ENCODE measurements at regions not wholly inside any gene's neighbourhood (a gene's known extent, or its start where the extent isn't known, plus 50 kb on each side); places are given as distances from the start of the nearest gene placed in this dataset.

DNA sequence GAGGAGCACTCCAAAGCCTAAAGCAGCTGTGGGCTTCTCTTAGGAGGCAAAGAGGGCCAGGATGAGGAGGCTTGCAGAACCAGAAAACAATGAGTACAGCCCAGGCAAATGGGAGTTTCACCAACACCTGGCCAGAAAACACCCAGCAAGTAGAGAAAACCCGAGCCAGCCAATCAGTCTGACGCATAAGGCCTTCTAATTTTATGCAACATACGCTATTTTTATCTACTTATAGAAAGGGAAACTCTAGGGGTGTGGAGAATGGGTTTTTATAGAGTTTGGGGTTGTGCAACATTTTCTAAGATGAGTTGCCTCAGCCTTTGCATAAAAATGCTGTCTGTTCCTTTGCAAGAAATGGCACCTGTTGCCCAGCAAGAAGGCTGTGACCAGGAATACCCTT, 529.0 kb upstream of the CDH5 start:
- no peak for TF ChIP-seq CTCF (IDR thresholded peaks at IDR 0.05; ENCODE audit: control insufficient read depth, insufficient read depth, low read depth, low read length, missing control alignments)

GRCh38 chr16:65834688-65835087, 531.8 kb upstream of the CDH5 start:
- no peak overlapping the region for H3K4me3 ChIP-seq (ENCODE audit: control insufficient read depth, low read depth, low read length)
- no peak for TF ChIP-seq CTCF (IDR thresholded peaks at IDR 0.05; ENCODE audit: control insufficient read depth, insufficient read depth, low read depth, low read length, missing control alignments)
- DNase-seq (ENCODE audit: low read depth) = no peak

More for the DNA sequence above, 529.0 kb upstream of the CDH5 start:
- no peak for DNase-seq (ENCODE audit: low read depth)
- no peak overlapping the region for H3K4me3 ChIP-seq (ENCODE audit: control insufficient read depth, low read depth, low read length)

DNA sequence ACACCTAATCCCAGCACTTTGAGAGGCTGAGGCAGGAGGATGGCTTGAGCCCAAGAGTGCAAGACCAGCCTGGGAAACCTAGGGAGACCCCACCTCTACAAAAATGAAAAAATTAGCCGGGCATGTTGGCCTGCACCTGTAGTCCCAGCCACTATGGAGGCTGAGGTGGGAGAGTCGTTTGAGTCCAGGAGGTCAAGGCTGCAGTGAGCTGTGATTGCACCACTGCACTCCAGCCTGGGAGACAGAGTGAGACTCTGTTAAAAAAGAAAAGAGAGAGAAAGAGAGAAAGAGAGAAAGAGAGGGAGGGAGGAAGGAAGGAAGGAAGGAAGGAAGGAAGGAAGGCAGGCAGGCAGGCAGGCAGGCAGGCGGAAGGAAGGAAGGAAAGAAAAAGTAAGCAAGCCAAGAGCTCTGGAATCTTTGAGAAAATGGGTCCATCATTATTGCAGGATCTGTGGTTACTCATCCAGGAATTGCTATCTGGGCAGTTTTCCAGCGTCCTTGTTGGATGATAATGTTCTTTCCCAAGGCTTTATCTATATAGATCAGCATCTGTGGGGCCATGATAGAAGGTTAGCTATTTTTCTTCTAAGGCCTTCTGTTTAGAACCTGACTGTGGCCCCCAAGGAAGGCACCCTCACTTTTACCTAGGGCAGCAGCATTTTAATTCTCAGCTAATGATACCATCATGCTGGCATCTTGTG, 533.2 kb upstream of the CDH5 start:
- peak; percentile 72 for DNase-seq (ENCODE audit: low read depth)
- H3K4me3 ChIP-seq (ENCODE audit: control insufficient read depth, low read depth, low read length) = no peak overlapping the region
- no peak for TF ChIP-seq CTCF (IDR thresholded peaks at IDR 0.05; ENCODE audit: control insufficient read depth, insufficient read depth, low read depth, low read length, missing control alignments)

- no peak for DNase-seq (ENCODE audit: low read depth)
- H3K4me3 ChIP-seq (ENCODE audit: control insufficient read depth, low read depth, low read length) = no peak overlapping the region
- TF ChIP-seq CTCF (IDR thresholded peaks at IDR 0.05; ENCODE audit: control insufficient read depth, insufficient read depth, low read depth, low read length, missing control alignments) = no peak
These were observed 533.8 kb upstream of the CDH5 start for GRCh38 chr16:65832679-65833078.

DNA sequence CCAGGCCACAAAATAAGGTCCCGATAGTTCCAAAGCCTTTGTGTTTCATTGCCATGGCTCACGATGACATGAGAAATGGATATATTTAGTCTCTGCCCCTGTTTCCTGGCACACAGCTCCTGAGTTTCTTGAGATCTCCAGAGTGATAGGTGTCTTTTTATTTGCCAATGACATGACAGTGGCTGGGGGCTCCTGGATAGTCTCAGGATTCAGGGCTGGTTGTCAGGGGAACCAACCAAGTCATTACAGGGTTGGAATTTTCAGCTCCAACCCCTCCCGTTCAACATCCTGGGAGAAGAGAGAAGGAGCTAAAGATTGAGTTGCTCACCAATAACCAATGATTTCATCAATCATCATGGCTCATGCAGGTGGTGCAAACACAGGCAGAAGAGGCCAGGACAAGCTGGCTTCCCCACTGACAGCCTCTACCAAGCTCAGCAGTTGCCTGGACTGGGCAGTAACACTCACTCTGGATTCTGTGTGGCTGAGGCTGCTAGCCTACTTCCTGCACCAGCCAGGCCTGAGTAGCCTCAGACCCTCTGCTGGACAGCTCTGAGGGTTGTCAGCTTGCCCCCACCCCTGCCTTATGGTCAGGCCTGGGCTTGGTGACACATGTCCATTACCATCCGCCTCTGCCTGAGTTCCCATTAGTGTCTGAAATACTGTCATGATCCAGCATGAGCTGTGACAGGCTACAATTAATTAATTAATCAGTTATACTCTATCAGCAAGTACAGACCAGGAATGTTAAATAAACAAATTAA, 534.4 kb upstream of the CDH5 start:
- no peak for TF ChIP-seq CTCF (IDR thresholded peaks at IDR 0.05; ENCODE audit: control insufficient read depth, insufficient read depth, low read depth, low read length, missing control alignments)
- DNase-seq (ENCODE audit: low read depth) = no peak
- H3K4me3 ChIP-seq (ENCODE audit: control insufficient read depth, low read depth, low read length) = no peak overlapping the region

DNA sequence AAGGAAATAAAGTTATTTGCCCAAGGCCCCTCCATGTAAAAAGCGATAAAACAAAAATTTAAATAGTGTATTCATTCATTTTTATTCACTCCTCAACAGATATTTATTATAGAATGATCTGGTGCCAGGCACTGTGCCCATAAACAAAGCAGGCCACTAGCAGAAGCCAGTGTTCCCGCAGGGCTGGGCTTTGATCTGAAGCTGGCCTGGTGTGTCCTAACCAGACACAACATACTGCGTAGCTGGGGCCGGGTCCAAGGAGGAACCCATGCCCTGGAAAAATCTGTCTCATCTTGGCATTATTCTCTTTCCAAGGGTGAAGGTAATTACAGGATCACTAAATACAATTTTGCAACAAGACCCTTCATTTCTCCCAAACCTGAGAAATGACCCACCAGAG, 537.4 kb upstream of the CDH5 start:
- no peak for DNase-seq (ENCODE audit: low read depth)
- H3K4me3 ChIP-seq (ENCODE audit: control insufficient read depth, low read depth, low read length) = no peak overlapping the region
- no peak for TF ChIP-seq CTCF (IDR thresholded peaks at IDR 0.05; ENCODE audit: control insufficient read depth, insufficient read depth, low read depth, low read length, missing control alignments)

Measured in AG09309 (cell line).